ENCODE measurements at regions not wholly inside any gene's neighbourhood (a gene's known extent, or its start where the extent isn't known, plus 50 kb on each side); places are given as distances from the start of the nearest gene placed in this dataset.

DNA sequence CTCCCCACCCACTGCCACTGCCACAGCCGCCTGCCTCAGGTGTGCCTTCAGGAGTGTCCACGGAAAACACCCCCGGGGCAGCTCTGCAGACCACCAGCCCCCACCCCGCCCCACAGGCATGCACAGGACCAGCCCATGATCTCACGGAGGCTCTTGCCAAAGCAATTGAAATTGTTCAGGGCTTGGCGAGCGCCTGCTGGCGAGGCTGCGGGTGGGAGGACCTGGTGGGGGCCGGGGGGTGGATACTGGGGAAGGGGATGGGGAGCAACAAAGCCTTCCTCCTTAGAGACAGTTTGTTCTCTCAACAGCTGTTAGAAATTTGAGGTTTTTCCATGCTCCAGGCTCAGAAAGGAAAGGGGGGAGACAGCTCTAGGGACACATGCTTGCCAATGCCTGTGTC lies 274.7 kb downstream of the MN1 start:
- Histone ChIP-seq H3K4me1 (ENCODE audit: insufficient read depth) (no peaks in the 10 kb centered on the region), H3K27ac (ENCODE audit: low read depth) (no peak overlapping the region), H3K36me3 (ENCODE audit: insufficient read depth) (no peaks in the 10 kb centered on the region), H3K4me3 (ENCODE audit: low read depth, low read length) (no peak overlapping the region)
- no peak for DNase-seq (ENCODE audit: extremely low spot score)
- WGBS: 57% methylated on average over 10 of the region's 10 CpGs

DNA sequence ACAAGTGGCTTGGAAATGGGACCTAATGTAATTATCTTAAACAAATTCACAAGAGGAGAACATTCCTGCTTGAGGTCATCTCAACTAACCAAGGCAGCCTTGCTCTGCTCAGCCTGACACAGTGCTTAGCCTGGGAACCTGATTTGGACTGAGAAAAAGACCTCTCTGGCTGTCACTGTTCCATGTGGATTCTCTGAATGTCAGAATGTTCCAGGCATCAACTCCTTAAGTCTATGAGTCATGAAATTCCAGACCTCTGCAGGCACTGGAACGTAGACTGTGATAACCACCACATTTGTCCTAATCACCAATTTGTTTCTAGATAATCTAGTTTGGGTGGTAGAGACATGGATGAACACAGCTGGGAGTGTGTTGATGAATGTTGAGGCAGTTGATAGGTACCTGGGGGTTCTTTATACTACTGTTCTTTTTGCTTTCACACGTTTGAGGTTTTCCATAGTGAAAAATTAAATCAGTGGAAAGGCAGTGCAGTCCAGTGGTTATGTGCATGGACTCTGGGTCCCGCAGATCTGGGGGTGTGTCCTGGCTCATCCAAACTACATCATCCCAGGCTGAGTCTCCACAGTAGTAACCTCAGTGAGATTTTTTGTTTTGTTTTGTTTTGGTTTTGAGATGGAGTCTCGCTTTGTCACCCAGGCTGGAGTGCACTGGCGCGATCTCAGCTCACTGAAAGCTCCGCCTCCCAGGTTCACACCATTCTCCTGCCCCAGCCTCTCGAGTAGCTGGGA lies 269.6 kb downstream of the MN1 start:
- H3K4me1 ChIP-seq (ENCODE audit: insufficient read depth): no peaks in the 10 kb centered on the region
- no peak overlapping the region for H3K4me3 ChIP-seq (ENCODE audit: low read depth, low read length)
- H3K36me3 ChIP-seq (ENCODE audit: insufficient read depth): no peaks in the 10 kb centered on the region
- DNase-seq (ENCODE audit: extremely low spot score): no peak
- WGBS: 76% methylated on average over 8 of the region's 8 CpGs
- H3K27ac ChIP-seq (ENCODE audit: low read depth): no peak overlapping the region

DNA sequence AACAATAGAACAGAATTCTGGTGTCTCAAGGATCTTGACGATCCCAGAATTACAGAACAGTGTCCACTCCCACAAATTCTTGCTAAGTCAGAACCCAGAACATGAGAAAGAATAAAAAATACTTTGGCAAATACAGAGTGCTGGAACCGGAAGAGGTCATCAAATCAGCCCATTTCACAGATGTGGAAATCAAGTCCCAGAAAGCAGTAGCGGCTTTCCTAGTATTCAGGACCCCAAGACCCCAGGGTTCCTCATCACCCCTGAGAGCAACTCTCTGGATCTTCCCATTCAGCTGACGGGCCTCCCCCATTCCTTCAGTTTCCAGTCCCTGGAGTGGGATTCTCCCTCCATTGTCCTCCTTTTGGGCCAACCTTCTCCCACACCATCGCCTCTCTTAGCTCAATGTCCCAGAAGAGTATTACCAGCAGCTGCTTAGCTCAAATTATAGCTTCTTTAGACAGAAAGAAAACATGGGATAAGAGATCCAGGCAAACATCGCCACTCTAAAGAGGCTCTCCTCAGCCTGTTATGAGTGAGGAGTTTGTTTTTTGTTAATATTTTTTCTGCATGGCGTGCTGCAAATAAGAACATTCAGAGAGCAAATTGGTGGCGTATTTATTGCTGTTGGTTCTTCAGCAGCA lies 268.3 kb downstream of the MN1 start:
- H3K36me3 ChIP-seq (ENCODE audit: insufficient read depth): no peaks in the 10 kb centered on the region
- no peak overlapping the region for H3K4me3 ChIP-seq (ENCODE audit: low read depth, low read length)
- DNase-seq (ENCODE audit: extremely low spot score): no peak
- no peaks in the 10 kb centered on the region for H3K4me1 ChIP-seq (ENCODE audit: insufficient read depth)
- H3K27ac ChIP-seq (ENCODE audit: low read depth): no peak overlapping the region
- 73% methylated on average over 8 of the region's 8 CpGs for WGBS

DNA sequence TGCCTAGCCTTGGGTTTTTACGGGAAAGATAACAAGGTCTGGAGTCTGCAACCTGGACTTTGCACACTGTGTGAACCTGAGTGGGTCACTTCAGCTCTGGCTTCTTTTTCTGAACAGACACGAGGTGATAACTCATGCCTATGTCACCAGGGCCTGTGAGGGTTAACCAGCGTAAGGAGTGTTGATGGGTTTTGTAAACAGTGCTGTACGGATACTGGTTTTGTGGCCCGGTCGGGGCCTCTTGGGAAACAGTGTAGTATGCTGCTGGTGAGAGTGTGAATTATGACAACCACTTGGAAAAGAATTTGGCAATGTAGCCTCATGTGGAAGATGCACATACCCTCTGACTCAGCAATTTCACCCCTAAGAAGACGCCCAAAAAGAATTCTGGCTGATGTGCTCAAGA lies 266.8 kb downstream of the MN1 start:
- no peak overlapping the region for H3K27ac ChIP-seq (ENCODE audit: low read depth)
- DNase-seq (ENCODE audit: extremely low spot score): no peak
- H3K4me1 ChIP-seq (ENCODE audit: insufficient read depth): no peaks in the 10 kb centered on the region
- no peak overlapping the region for H3K4me3 ChIP-seq (ENCODE audit: low read depth, low read length)
- no peaks in the 10 kb centered on the region for H3K36me3 ChIP-seq (ENCODE audit: insufficient read depth)
- 37% methylated on average over 7 of the region's 7 CpGs for WGBS

DNA sequence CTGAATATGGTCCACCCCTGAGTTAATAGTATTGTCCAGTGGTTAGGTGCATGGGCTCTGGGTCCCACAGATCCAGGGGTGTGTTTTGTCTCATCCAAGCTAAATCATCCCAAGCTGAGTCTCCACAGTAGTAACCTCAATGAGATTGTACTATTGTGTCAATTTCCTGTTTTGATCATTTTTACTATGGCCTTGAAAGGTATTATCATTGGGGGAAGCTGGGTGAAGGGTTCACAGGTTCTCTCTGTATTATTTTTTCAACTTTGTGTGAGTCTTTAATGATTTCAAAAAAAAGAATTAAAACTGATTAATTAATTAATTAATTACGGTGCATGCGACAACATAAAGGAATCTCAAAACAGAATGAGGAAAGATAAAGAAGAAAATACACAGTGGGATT lies 266.1 kb downstream of the MN1 start:
- DNase-seq (ENCODE audit: extremely low spot score): no peak
- Histone ChIP-seq H3K4me3 (ENCODE audit: low read depth, low read length) (no peak overlapping the region), H3K36me3 (ENCODE audit: insufficient read depth) (no peaks in the 10 kb centered on the region), H3K4me1 (ENCODE audit: insufficient read depth) (no peaks in the 10 kb centered on the region), H3K27ac (ENCODE audit: low read depth) (no peak overlapping the region)
- 97% methylated on average over 2 of the region's 2 CpGs for WGBS

DNA sequence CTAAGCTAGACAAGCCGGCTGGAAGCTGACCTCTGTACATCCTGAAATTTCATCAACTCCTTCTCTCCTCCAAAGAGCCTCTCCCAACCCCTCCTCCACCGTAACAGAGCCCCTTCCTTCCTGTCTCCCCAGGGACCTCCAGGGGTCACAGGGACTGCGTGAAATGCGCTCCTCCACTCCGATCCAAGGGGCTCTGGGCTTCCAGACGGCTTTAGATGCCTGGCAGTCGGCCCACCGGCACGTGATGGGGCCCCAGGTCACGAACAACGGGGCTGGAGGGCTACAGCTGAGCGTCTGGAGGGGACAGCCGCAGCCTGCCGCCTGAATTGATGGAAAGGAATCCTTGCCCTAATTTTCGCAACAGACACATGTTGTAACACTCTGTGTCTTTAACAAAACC lies 264.1 kb downstream of the MN1 start:
- Histone ChIP-seq H3K4me3 (ENCODE audit: low read depth, low read length) (no peak overlapping the region), H3K4me1 (ENCODE audit: insufficient read depth) (no peaks in the 10 kb centered on the region), H3K27ac (ENCODE audit: low read depth) (no peak overlapping the region), H3K36me3 (ENCODE audit: insufficient read depth) (no peaks in the 10 kb centered on the region)
- WGBS: 39% methylated on average over 15 of the region's 15 CpGs
- no peak for DNase-seq (ENCODE audit: extremely low spot score)

DNA sequence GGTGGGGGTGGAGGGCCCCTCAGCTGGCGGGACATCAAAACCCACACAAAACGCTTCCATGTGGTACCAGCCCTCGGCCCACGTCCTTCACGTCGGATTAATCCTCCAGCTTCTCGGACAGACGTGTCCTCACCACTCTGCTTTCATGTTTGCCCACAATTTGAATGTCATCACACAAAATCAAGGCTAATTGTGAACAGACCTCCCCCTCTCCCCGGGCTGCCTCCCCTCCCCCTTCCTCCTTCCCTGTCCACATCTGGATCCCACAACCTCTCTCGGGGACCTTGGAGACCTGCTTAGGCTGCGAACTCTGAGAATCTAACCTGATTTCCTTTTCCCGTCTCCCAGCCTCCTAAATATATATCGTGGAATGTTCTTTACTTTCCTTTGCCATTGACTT lies 262.9 kb downstream of the MN1 start:
- whole genome bisulfite sequencing: 78% methylated on average over 13 of the region's 13 CpGs
- Histone ChIP-seq H3K27ac (ENCODE audit: low read depth) (no peak overlapping the region), H3K4me1 (ENCODE audit: insufficient read depth) (no peaks in the 10 kb centered on the region), H3K36me3 (ENCODE audit: insufficient read depth) (no peaks in the 10 kb centered on the region), H3K4me3 (ENCODE audit: low read depth, low read length) (no peak overlapping the region)
- no peak for DNase-seq (ENCODE audit: extremely low spot score)

DNA sequence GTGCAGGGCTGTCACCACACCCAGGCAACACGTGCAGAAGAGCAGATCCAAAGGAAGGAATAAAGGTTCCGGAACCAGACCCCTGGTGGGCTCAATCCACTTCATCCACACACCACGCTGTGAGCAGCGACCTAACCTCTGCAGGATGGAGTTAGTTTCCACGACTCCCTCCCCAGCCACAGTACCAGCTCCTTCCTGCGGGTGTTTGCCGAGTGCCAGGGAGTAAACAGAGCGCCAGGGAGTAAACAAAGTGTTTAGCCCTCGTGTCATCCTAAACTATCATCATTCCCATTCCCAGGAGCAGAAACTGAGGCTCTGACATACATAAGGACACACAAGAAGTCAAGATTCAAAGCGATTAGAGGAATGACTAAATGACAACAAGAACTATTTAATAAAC lies 261.3 kb downstream of the MN1 start:
- Histone ChIP-seq H3K27ac (ENCODE audit: low read depth) (no peak overlapping the region), H3K4me3 (ENCODE audit: low read depth, low read length) (no peak overlapping the region), H3K36me3 (ENCODE audit: insufficient read depth) (no peaks in the 10 kb centered on the region), H3K4me1 (ENCODE audit: insufficient read depth) (no peaks in the 10 kb centered on the region)
- no peak for DNase-seq (ENCODE audit: extremely low spot score)
- WGBS: 76% methylated on average over 10 of the region's 10 CpGs

DNA sequence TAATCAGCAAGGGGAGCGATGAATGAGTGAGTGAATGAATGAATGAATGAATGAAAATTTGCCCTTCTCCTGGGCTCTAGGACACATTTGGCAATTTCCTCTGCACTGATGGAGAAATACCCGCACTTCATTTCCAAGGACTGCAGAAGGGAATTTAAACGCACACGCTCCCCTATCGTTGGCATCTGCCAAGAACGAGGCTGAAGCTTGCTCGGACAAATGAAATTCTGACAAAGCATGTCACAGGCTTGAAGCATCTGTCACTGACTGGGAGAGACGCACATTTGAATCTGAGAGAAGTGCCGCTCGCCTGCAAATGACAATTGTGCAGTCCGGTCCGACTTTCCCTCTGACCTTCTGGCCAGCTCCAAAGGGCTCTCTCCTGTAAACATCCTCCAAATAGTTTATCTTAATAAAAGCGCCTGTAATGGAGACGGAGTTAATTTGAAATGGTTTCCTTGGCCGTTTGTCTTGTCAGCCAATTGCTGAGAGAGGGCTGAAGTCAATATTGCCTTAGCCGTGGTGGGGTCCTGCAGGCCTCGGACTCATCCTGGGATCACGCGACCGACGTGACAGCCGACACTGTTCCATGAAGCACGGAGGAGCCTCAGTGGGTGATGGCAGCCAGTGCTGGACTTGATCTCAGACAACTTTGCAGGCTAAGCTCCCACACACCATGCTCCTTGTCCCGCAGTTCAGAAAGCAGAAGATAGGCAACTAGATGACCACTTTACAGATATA lies 260.7 kb downstream of the MN1 start:
- DNase-seq (ENCODE audit: extremely low spot score): no peak
- Histone ChIP-seq H3K4me1 (ENCODE audit: insufficient read depth) (no peaks in the 10 kb centered on the region), H3K36me3 (ENCODE audit: insufficient read depth) (no peaks in the 10 kb centered on the region), H3K27ac (ENCODE audit: low read depth) (no peak overlapping the region), H3K4me3 (ENCODE audit: low read depth, low read length) (no peak overlapping the region)
- 61% methylated on average over 24 of the region's 24 CpGs for WGBS

DNA sequence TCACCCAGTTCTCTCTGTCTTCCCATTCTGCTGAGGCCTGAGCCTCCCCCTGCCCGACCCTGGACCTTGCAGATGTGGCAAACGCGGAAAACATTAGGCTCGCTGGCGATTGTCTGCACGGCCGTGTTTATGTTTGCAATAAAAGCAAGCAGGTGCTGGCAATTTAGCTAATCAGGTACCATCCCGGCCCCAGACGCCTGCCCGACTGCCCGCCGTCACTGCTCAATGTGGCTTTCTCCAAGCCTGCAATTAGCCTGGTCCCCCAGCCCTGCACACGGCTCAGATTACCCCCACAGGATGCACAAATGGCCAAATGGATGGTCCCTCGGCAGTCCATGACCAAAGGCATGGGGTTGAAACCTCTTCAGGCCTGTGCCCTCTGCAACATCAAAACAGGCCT lies 259.7 kb downstream of the MN1 start:
- H3K4me1 ChIP-seq (ENCODE audit: insufficient read depth): no peaks in the 10 kb centered on the region
- H3K27ac ChIP-seq (ENCODE audit: low read depth): no peak overlapping the region
- DNase-seq (ENCODE audit: extremely low spot score): no peak
- no peak overlapping the region for H3K4me3 ChIP-seq (ENCODE audit: low read depth, low read length)
- WGBS: 96% methylated on average over 14 of the region's 14 CpGs
- H3K36me3 ChIP-seq (ENCODE audit: insufficient read depth): no peaks in the 10 kb centered on the region

DNA sequence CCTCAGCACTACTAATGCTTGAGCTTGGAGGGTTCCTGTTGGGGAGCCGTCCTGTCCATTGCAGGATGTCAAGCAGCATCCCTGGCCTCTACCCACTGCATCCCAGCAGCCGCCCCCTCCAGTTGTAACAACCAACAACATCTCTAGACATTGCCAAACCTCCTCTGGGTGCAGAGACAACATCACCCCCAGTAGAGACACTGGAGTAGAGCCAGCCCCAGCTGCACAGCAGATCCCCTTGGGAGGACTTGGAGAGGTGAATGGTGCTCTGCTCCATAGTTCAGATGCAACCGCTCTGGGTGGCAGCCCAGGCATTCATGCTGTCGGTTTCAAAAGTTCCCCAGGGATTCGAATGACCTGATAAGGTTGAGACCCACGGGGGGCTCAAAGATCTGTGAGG lies 259.0 kb downstream of the MN1 start:
- Histone ChIP-seq H3K36me3 (ENCODE audit: insufficient read depth) (no peaks in the 10 kb centered on the region), H3K4me1 (ENCODE audit: insufficient read depth) (no peaks in the 10 kb centered on the region), H3K27ac (ENCODE audit: low read depth) (no peak overlapping the region), H3K4me3 (ENCODE audit: low read depth, low read length) (no peak overlapping the region)
- 83% methylated on average over 6 of the region's 6 CpGs for WGBS
- DNase-seq (ENCODE audit: extremely low spot score): no peak

DNA sequence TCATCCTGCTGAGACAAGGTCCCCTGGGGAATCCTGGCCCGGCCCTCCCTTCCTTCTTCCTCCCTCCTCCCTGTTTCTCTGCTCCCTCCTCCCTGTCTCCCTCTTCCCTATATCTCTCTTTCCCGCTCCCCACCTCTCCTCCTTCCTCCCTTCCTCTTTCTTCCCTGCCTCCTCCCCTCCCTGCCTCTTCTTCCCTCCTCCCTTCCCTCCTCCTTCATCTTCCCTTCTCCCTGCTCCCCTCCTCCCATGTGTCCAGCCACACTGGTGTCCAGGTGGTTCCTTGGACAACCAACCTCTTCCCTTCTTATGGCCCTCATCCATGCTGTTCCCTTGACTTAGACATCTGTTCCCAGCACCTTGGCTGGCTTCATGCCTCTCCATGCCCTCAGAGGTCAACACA lies 258.1 kb downstream of the MN1 start:
- DNase-seq (ENCODE audit: extremely low spot score): no peak
- H3K4me3 ChIP-seq (ENCODE audit: low read depth, low read length): no peak overlapping the region
- WGBS: 89% methylated on average over 2 of the region's 2 CpGs
- no peak overlapping the region for H3K27ac ChIP-seq (ENCODE audit: low read depth)
- H3K4me1 ChIP-seq (ENCODE audit: insufficient read depth): no peaks in the 10 kb centered on the region
- H3K36me3 ChIP-seq (ENCODE audit: insufficient read depth): no peaks in the 10 kb centered on the region

DNA sequence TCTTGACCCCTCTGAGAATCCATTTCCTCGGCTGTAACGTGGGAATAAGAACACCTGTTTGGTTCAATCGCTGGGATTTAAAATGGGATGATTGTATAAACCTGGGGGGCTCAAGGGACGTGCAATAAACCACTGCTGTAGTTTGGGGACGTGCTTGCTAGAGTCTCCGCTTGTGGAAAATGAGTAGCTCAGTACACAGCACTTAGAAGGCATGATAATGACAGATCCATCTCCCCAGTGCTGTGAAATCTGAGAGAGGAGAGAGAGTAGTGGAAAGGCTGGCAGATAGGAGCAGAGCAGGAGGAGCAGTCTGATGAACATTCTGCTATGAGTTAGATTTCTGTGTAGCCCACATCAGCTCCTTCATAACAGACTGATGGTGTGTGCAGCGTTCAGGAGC lies 256.5 kb downstream of the MN1 start:
- H3K36me3 ChIP-seq (ENCODE audit: insufficient read depth): no peaks in the 10 kb centered on the region
- DNase-seq (ENCODE audit: extremely low spot score): no peak
- WGBS: 69% methylated on average over 7 of the region's 7 CpGs
- H3K4me3 ChIP-seq (ENCODE audit: low read depth, low read length): no peak overlapping the region
- no peak overlapping the region for H3K27ac ChIP-seq (ENCODE audit: low read depth)
- H3K4me1 ChIP-seq (ENCODE audit: insufficient read depth): no peaks in the 10 kb centered on the region
